HG03108 (cell line): ENCODE measurements at regions not wholly inside any gene's neighbourhood (a gene's known extent, or its start where the extent isn't known, plus 50 kb on each side); places are given as distances from the start of the nearest gene placed in this dataset.

Source experiments
- ATAC-seq: cut with Tn5 transposase; IDR thresholded peaks from one replicate; pipeline ENCODE4 v1.9.1; 2021; ENCODE audit warnings: moderate library complexity; ENCODE audit not compliant: unreplicated experiment

- no peak for ATAC-seq
These were observed 260.0 kb upstream of the THBS1 start for GRCh38 chr15:39320886-39321285.

DNA sequence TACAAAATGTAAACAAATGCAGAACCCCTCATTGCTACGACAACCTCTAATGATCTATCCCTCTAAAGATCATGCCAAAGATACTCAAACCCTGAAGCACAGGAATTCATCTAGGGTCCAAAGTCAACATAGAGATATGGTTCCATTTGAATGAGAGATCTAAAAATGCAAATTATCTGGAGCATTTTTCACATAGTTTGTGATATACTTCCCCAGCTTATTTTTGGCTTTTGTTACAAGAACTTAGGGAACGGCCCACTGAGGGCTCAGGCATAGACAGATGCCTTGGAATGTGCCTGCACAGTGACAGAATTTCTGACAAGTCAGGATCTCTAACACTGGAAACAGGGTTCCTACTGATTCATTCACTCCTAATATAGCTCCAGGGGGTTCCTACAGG, 258.9 kb upstream of the THBS1 start:
- ATAC-seq: no peak

DNA sequence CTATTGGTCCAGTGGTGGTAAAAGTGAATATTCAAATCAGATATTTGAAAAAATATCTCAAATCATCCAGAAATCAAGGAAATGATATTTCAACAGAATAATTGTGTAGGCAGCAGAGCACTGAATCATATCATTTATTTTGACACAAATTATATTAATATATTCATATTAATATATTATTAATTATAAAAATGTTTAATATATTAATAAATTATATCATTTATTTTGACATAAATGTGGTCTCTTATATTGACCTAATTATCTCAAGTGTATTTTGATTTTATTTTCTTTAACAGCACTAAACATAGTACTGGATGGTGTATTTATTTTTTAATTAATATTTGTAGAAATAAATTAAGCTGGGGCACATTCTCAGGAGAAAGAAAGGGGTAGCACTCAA, 257.7 kb upstream of the THBS1 start:
- ATAC-seq: no peak

DNA sequence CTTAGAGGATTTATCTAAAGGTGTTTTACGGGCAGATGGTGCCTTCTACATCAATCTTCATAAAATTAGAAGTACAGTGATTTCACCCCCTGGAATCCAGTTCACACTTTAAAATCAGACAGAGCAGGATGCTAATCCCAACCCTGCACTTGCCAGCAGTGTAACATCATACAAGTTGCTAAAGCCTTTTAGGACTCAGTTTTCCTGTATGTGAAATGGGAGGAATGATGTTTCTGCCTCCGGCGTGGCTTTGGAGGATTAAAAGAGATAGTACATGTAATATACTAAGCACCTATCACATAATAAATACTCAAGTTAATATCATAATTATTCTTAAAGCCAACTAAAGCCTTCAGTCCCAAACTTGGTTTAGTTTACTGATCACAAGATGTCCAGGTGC, 257.2 kb upstream of the THBS1 start:
- ATAC-seq: no peak

GRCh38 chr15:39326306-39326975, 254.4 kb upstream of the THBS1 start:
- ATAC-seq: no peak

DNA sequence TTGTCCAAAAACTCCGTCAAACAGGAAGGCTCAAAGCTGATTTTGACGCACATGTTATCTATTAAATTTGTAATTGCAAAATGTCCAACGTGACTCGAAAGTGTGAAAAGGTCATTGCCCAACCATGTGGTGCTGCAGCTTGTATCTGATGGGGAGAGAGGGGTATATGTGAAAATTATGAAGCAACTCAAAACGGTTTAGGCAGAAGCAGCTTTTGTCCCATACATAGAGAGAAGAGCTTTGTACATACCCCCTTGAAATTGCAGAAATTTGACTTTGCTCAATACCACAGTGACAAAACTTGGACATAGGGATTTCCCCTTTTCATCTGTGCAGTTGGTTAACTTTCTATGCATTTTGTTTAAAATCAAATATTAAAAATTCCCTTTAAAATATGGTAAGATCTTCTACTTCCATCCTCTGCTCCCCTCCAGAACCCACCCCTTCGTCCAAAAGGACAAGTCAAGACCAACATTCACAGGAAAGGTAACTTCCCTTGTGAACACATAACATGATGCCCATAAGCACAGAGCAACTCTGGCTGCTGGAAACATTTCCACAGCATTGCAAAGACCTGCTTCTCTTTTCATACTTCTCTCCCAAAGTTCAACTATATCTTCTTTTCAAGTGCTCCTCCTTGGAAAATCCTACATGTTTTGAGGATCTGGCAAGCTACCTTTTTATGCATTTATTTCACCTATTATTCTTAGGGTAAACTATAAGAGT, 253.7 kb upstream of the THBS1 start:
- no peak for ATAC-seq

GRCh38 chr15:39330061-39330460, 250.8 kb upstream of the THBS1 start:
- ATAC-seq: no peak

- no peak for ATAC-seq
These were observed 249.3 kb upstream of the THBS1 start for GRCh38 chr15:39331584-39331983.

- no peak for ATAC-seq
These were observed 248.0 kb upstream of the THBS1 start for GRCh38 chr15:39332846-39333245.

GRCh38 chr15:39333393-39333792, 247.5 kb upstream of the THBS1 start:
- no peak for ATAC-seq

DNA sequence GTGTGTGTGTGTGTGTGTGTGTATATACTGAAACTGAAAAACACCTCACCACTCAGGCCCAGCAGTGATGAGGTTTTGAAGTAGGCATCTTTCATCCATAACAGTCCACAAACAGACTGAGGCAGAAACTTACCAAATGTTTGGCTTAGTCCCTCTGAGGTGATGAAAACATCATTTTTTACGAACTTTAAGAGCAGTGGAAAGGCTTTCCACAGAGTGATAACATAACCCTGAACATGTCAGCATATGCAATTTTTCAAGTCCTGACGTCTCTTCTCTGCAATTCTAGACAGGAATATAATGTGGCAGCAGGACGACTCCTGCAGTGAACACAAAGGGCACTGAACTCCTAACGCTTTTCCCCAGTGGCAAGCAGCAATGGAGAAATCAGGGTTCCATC, 247.0 kb upstream of the THBS1 start:
- no peak for ATAC-seq

DNA sequence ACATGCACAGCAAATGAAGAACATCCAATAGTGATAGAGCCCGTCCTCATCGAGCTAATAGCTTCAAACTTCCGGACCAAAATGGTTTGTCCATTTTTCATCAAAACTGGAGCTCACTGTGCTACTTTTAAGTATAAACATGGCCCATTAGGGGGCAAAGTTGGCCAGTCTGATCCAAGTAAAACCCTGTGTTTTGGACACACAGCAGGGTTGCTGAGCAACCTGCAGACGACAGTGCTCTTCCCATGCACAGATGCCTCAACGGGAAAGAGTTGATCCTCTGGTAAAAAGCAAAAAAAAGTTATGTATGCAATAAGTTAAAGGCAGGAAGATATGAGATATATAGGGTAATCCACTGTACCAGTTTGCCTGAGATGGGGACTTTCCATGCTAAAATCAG, 244.0 kb upstream of the THBS1 start:
- ATAC-seq: no peak

- ATAC-seq: no peak
These were observed 242.6 kb upstream of the THBS1 start for GRCh38 chr15:39338251-39338650.

GRCh38 chr15:39340903-39341645, 239.8 kb upstream of the THBS1 start:
- ATAC-seq: no peak

GRCh38 chr15:39344662-39345141, 236.2 kb upstream of the THBS1 start:
- no peak for ATAC-seq

DNA sequence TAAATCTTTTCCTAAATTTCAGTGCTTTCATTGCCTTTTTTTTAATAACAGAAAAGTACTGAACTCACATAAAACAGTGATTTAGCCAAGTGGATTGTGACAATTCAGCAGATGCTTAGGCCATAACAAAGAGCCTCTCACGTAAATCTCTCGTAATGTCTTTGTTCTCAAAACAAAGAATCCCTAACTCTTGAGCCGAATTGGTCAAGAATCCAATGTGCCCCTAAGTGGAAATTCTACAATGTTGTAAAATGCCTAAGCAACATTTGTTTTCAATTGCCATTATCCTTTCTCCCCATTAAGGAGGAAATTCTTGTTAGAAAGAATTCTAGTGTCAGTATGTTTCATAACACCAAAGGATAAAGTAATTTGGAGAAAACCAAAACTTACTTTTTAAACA, 235.7 kb upstream of the THBS1 start:
- no peak for ATAC-seq

DNA sequence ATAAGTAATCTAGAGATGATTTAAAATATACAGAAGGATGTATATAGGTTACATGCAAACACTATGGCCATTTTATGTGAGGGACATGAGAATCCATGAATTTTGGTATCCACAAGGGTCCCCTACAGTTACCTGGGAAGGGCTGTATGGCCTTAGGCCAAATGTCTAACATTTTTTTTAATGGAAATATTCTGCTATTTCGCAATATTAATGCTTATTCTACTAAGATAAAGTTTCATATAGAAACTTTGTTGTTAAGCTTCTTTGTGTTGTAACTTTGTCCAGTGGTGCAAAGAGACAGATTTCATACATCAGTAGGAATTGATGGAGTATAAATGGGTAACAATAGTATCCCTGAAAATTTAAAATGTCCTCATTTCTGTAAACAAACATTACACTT, 233.4 kb upstream of the THBS1 start:
- no peak for ATAC-seq

DNA sequence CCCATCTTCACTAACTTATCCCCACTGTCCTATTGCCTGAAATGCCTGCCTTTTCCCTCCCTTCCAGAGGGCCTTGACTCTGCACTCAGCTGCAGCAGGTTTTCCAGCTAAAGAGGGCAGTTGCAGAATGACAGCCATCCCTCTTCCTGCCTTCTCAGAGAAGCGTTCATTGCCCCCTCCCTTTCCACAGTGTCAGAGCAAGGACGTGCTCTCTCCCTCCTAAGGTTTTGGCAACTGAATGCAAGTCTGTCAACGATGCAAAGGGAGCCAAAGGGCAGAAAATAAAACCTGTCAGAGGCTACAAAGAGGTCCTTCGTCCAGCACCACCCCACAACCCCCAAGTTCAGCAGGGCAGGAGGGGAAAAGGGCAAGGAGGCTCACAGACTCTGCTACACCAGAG, 230.1 kb upstream of the THBS1 start:
- no peak for ATAC-seq

- ATAC-seq: no peak
These were observed 226.7 kb upstream of the THBS1 start for GRCh38 chr15:39354189-39354588.

- ATAC-seq: no peak
These were observed 223.2 kb upstream of the THBS1 start for GRCh38 chr15:39357480-39358268.

DNA sequence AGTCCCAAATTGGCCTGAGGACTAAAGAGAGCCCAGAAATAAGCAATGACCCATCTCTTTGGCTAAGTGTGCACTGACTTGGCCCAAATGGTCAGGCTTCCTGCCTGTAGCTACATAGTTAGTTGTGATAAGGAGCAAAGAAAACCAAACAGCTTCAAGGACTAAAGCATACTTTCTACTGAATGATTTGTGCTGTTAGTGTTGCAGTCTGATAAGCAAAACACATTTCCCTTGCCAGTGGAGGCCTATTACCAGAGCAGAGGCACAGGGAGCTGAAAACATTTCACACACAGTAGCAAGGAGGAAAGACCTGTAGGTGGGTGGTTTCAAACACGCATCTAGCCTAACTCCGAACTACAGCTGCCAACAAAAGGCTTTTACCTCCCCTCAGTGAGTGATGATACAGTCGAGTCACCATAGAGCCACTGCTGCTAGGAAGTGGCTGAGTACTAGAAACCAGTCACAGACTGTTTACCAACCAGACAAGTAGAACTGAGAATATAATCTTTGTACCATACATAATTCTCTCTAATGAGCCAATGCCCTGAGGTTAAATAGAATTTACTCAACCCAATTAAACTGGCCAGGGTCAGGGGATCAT, 222.3 kb upstream of the THBS1 start:
- no peak for ATAC-seq
